ENCODE measurements at regions not wholly inside any gene's neighbourhood (a gene's known extent, or its start where the extent isn't known, plus 50 kb on each side); places are given as distances from the start of the nearest gene placed in this dataset.

- dilution Hi-C loops (cut with HindIII; ENCODE audit: low sequenced_read_pairs, unreplicated experiment) (no loop called here), in situ Hi-C loops (cut with MboI; ENCODE audit: low sequenced_read_pairs) (no loop called here), intact Hi-C loops (cut with micrococcal nuclease) (no loop called here)
- Histone ChIP-seq H2AK9ac (replicated peaks; ENCODE audit: low read depth, low read length, poor library complexity) (no peak overlapping the region), H3K4me3 (ENCODE audit: insufficient read depth, low read depth, low read length) (no peak overlapping the region), H3K4ac (ENCODE audit: low read depth, low read length) (no peak overlapping the region), H2BK120ac (ENCODE audit: low read depth, low read length) (no peak overlapping the region), H2BK20ac (ENCODE audit: low read depth, low read length) (no peak overlapping the region), H2BK15ac (ENCODE audit: low read depth, low read length) (no peak overlapping the region), H3K36me3 (ENCODE audit: control insufficient read depth, insufficient read depth, low read length) (no peaks in the 10 kb centered on the region), H4K91ac (ENCODE audit: insufficient read depth, low read depth, low read length) (no peak overlapping the region), H3K79me1 (ENCODE audit: low read depth in 1 of 2, low read length in 2 of 2) (no peaks in the 10 kb centered on the region), H3K18ac (ENCODE audit: low read depth, low read length) (no peak overlapping the region), H4K5ac (ENCODE audit: low read depth, low read length) (no peak overlapping the region), H3K9me1 (ENCODE audit: insufficient read depth, low read length) (no peaks in the 10 kb centered on the region), H2AK5ac (ENCODE audit: low read depth, low read length) (no peak overlapping the region), H3K4me1 (ENCODE audit: control insufficient read depth, insufficient read depth, low read length) (no peaks in the 10 kb centered on the region), H3K23ac (ENCODE audit: low read depth, low read length) (no peak overlapping the region), H3K27ac (ENCODE audit: insufficient read depth, low read length) (no peak overlapping the region), H2AFZ (replicated peaks; ENCODE audit: low read length, poor library complexity) (no peak overlapping the region), H4K8ac (ENCODE audit: low read depth in 2 of 2, low read length in 2 of 2) (no peak overlapping the region), H3K56ac (ENCODE audit: extremely low read depth, insufficient read depth, low read length) (no peak overlapping the region), H3K27me3 (ENCODE audit: control insufficient read depth, insufficient read depth, low read length) (no peaks in the 10 kb centered on the region), H3K9me3 (ENCODE audit: control insufficient read depth, insufficient read depth, low read length) (no peaks in the 10 kb centered on the region), H4K20me1 (ENCODE audit: insufficient read depth, low read length) (no peaks in the 10 kb centered on the region), H3K4me2 (ENCODE audit: low read depth, low read length) (no peak overlapping the region), H3K14ac (replicated peaks; ENCODE audit: low read depth, low read length) (no peak overlapping the region), H3K9ac (ENCODE audit: low read depth, low read length) (no peak overlapping the region), H2BK5ac (ENCODE audit: low read depth, low read length, poor library complexity, severe bottlenecking) (no peak overlapping the region)
- no peak for DNase-seq
- no TSS peak for BruUV-seq (replicated peaks)
- no peak for ATAC-seq (ENCODE audit: low read depth)
- WGBS, 2 experiments (ENCODE audit: extremely low coverage in 2 of 2, insufficient read length in 1 of 2), result no CpG with 5 or more reads among the region's 3 CpGs
- ChIA-PET POLR2A (ENCODE audit: unreplicated experiment) (no interaction called here), CTCF (no interaction called here)
- TF ChIP-seq MXI1 (IDR thresholded peaks at IDR 0.05; ENCODE audit: borderline replicate concordance, low read depth, low read length) (no peak), BHLHE40 (IDR thresholded peaks at IDR 0.05; ENCODE audit: low read depth, low read length) (no peak), RFX5 (IDR thresholded peaks at IDR 0.05; ENCODE audit: low read depth, low read length) (no peak), POLR2A (IDR thresholded peaks at IDR 0.05; ENCODE audit: low read depth, low read length) (no peak), USF2 (IDR thresholded peaks at IDR 0.05; ENCODE audit: low read depth, low read length) (no peak), CEBPB (IDR thresholded peaks at IDR 0.05; ENCODE audit: low read depth, low read length) (no peak), RAD21 (IDR thresholded peaks at IDR 0.05; ENCODE audit: low read length) (no peak), RCOR1 (IDR thresholded peaks at IDR 0.05; ENCODE audit: insufficient replicate concordance, low read length) (no peak), MAFK (IDR thresholded peaks at IDR 0.05; ENCODE audit: low read depth, low read length) (no peak), CHD1 (IDR thresholded peaks at IDR 0.05; ENCODE audit: low read depth, low read length) (no peak)
Observed at GRCh38 chr13:90246687-90247345, 1100.7 kb upstream of the MIR17HG start.

All from IMR-90 (cell line).